ENCODE measurements at regions not wholly inside any gene's neighbourhood (a gene's known extent, or its start where the extent isn't known, plus 50 kb on each side); places are given as distances from the start of the nearest gene placed in this dataset.

DNA sequence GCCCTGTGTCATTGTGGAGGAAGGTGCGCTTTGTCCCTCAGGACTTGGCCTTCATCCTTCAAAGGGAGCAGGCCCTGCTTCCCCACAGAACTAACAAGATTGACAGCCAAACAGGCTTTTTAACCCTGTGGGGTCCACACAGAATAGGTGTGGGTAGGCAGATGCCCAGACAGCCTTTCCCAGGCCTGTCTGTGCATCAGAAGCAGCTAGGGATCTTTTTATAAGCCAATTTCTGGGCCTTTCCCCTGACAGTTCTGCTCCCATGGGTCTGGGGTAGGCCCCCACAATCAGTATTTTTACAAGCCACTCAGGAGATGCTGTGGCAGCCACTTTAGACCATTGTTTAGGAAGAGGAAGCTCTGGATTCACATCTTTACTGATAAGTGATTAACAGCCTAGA is 69.2 kb downstream of the MRPL46 start:
- Histone ChIP-seq H3K4me3 (replicated peaks; ENCODE audit: insufficient read depth, low read length) (no peak overlapping the region), H3K27me3 (ENCODE audit: insufficient read depth, poor library complexity, severe bottlenecking) (peaks cover 3% of the 10 kb centered on the region), H3K27ac (replicated peaks) (no peak overlapping the region)
- no peak for DNase-seq (ENCODE audit: low read depth in 1 of 2, low spot score in 1 of 2)
- TF ChIP-seq, protein P1, sequence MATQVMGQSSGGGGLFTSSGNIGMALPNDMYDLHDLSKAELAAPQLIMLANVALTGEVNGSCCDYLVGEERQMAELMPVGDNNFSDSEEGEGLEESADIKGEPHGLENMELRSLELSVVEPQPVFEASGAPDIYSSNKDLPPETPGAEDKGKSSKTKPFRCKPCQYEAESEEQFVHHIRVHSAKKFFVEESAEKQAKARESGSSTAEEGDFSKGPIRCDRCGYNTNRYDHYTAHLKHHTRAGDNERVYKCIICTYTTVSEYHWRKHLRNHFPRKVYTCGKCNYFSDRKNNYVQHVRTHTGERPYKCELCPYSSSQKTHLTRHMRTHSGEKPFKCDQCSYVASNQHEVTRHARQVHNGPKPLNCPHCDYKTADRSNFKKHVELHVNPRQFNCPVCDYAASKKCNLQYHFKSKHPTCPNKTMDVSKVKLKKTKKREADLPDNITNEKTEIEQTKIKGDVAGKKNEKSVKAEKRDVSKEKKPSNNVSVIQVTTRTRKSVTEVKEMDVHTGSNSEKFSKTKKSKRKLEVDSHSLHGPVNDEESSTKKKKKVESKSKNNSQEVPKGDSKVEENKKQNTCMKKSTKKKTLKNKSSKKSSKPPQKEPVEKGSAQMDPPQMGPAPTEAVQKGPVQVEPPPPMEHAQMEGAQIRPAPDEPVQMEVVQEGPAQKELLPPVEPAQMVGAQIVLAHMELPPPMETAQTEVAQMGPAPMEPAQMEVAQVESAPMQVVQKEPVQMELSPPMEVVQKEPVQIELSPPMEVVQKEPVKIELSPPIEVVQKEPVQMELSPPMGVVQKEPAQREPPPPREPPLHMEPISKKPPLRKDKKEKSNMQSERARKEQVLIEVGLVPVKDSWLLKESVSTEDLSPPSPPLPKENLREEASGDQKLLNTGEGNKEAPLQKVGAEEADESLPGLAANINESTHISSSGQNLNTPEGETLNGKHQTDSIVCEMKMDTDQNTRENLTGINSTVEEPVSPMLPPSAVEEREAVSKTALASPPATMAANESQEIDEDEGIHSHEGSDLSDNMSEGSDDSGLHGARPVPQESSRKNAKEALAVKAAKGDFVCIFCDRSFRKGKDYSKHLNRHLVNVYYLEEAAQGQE (IDR thresholded peaks at IDR 0.05; ENCODE audit: insufficient replicate concordance, low read depth): no peak
- no peak for TF ChIP-seq GABPA (IDR thresholded peaks at IDR 0.05; ENCODE audit: low read depth)
- TF ChIP-seq, protein P2, sequence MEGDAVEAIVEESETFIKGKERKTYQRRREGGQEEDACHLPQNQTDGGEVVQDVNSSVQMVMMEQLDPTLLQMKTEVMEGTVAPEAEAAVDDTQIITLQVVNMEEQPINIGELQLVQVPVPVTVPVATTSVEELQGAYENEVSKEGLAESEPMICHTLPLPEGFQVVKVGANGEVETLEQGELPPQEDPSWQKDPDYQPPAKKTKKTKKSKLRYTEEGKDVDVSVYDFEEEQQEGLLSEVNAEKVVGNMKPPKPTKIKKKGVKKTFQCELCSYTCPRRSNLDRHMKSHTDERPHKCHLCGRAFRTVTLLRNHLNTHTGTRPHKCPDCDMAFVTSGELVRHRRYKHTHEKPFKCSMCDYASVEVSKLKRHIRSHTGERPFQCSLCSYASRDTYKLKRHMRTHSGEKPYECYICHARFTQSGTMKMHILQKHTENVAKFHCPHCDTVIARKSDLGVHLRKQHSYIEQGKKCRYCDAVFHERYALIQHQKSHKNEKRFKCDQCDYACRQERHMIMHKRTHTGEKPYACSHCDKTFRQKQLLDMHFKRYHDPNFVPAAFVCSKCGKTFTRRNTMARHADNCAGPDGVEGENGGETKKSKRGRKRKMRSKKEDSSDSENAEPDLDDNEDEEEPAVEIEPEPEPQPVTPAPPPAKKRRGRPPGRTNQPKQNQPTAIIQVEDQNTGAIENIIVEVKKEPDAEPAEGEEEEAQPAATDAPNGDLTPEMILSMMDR (IDR thresholded peaks at IDR 0.05; ENCODE audit: insufficient read depth, low read length): no peak
- no peak for TF ChIP-seq POLR2AphosphoS5 (IDR thresholded peaks at IDR 0.05; ENCODE audit: low read depth)
- TF ChIP-seq SPI1 (IDR thresholded peaks at IDR 0.05; ENCODE audit: borderline replicate concordance, low read depth): no peak

DNA sequence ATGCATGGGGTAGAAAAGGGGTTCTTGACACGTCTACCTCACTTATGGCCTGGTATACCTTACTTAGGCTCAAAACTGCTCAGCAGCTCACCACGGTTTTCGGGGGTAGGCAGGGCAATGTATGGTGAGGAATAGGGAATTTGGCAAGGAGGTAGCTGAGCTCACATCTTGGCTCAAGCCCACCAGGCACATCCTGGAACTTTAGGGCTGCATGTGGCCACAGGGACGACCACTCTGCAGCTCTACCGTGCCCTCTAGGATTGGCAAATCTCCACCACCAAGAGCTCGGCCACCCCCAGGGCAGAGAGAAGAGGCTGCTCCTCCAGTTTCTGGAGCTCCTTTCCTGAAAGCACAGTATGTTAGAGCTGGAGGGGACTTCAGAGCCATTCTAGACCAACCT is 69.7 kb downstream of the MRPL46 start:
- peaks cover 3% of the 10 kb centered on the region for H3K27me3 ChIP-seq (ENCODE audit: insufficient read depth, poor library complexity, severe bottlenecking)
- H3K27ac ChIP-seq (replicated peaks): no peak overlapping the region
- no peak for TF ChIP-seq GABPA (IDR thresholded peaks at IDR 0.05; ENCODE audit: low read depth)
- TF ChIP-seq, protein P1 (IDR thresholded peaks at IDR 0.05; ENCODE audit: insufficient replicate concordance, low read depth): no peak
- TF ChIP-seq, protein P2 (IDR thresholded peaks at IDR 0.05; ENCODE audit: insufficient read depth, low read length): no peak
- TF ChIP-seq SPI1 (IDR thresholded peaks at IDR 0.05; ENCODE audit: borderline replicate concordance, low read depth): no peak
- no peak for TF ChIP-seq POLR2AphosphoS5 (IDR thresholded peaks at IDR 0.05; ENCODE audit: low read depth)
- H3K4me3 ChIP-seq (replicated peaks; ENCODE audit: insufficient read depth, low read length): no peak overlapping the region
- DNase-seq (ENCODE audit: low read depth in 1 of 2, low spot score in 1 of 2): no peak

- H3K27me3 ChIP-seq (ENCODE audit: insufficient read depth, poor library complexity, severe bottlenecking): peaks cover 3% of the 10 kb centered on the region
- TF ChIP-seq SPI1 (IDR thresholded peaks at IDR 0.05; ENCODE audit: borderline replicate concordance, low read depth): no peak
- TF ChIP-seq, protein P2 (IDR thresholded peaks at IDR 0.05; ENCODE audit: insufficient read depth, low read length): no peak
- TF ChIP-seq, protein P1 (IDR thresholded peaks at IDR 0.05; ENCODE audit: insufficient replicate concordance, low read depth): no peak
- no peak for TF ChIP-seq POLR2AphosphoS5 (IDR thresholded peaks at IDR 0.05; ENCODE audit: low read depth)
- TF ChIP-seq GABPA (IDR thresholded peaks at IDR 0.05; ENCODE audit: low read depth): no peak
Observed at GRCh38 chr15:88395872-88396781, 71.1 kb downstream of the MRPL46 start.

More at GRCh38 chr15:88395872-88396781, 71.1 kb downstream of the MRPL46 start:
- Histone ChIP-seq H3K27ac (replicated peaks) (no peak overlapping the region), H3K4me3 (replicated peaks; ENCODE audit: insufficient read depth, low read length) (no peak overlapping the region)
- no peak for DNase-seq (ENCODE audit: low read depth in 1 of 2, low spot score in 1 of 2)

Measured in HL-60 (cell line).